H9 (cell line): ENCODE measurements at regions not wholly inside any gene's neighbourhood (a gene's known extent, or its start where the extent isn't known, plus 50 kb on each side); places are given as distances from the start of the nearest gene placed in this dataset.

ENCODE experiments used
- DNase-seq: peaks from one replicate; pipeline ENCODE4 v3.0.0-alpha.2; 2017
- H2AFZ ChIP-seq: one replicate; pipeline ENCODE4 v1.6.1; 2013; ENCODE audit warnings: mild to moderate bottlenecking, low read length, control low read depth, moderate library complexity
- H2AK5ac ChIP-seq: 2 replicates; pipeline ENCODE4 v1.6.1; 2013; ENCODE audit warnings: low read length, control low read depth, mixed read lengths; ENCODE audit not compliant: insufficient read length
- H2BK120ac ChIP-seq: one replicate; pipeline ENCODE4 v1.6.1; 2013; ENCODE audit warnings: low read depth, mild to moderate bottlenecking, low read length, control low read depth, inconsistent platforms; ENCODE audit not compliant: poor library complexity, severe bottlenecking
- H2BK12ac ChIP-seq: 2 replicates; pipeline ENCODE4 v1.6.1; 2013; ENCODE audit warnings: low read length, control low read depth, mixed read lengths, low read depth; ENCODE audit not compliant: insufficient read length
- H2BK15ac ChIP-seq: 2 replicates; pipeline ENCODE4 v1.6.1; 2013; ENCODE audit warnings: low read depth, low read length, control low read depth
- H2BK20ac ChIP-seq: one replicate; pipeline ENCODE4 v1.6.1; 2013; ENCODE audit warnings: low read depth, mild to moderate bottlenecking, low read length, control low read depth, inconsistent platforms; ENCODE audit not compliant: poor library complexity, severe bottlenecking
- H2BK5ac ChIP-seq: 2 replicates; pipeline ENCODE4 v1.6.1; 2013; ENCODE audit warnings: low read length, control low read depth, mixed read lengths; ENCODE audit not compliant: insufficient read length
- H3K14ac ChIP-seq: 2 replicates; pipeline ENCODE4 v1.6.1; 2013; ENCODE audit warnings: low read length, control low read depth; ENCODE audit not compliant: insufficient read depth
- H3K18ac ChIP-seq: 2 replicates; pipeline ENCODE4 v1.6.1; 2013; ENCODE audit warnings: low read depth, mild to moderate bottlenecking, mixed read lengths, low read length, control low read depth; ENCODE audit not compliant: insufficient read length
- H3K23ac ChIP-seq: 2 replicates; pipeline ENCODE4 v1.6.1; 2013; ENCODE audit warnings: low read length, control low read depth, mixed read lengths, low read depth; ENCODE audit not compliant: insufficient read length
- H3K23me2 ChIP-seq: 2 replicates; pipeline ENCODE4 v1.6.1; 2013; ENCODE audit warnings: low read depth, mild to moderate bottlenecking, mixed read lengths, low read length, control low read depth; ENCODE audit not compliant: insufficient read length, poor library complexity, severe bottlenecking
- H3K27ac ChIP-seq: 2 replicates; pipeline ENCODE4 v1.5.1; 2013; ENCODE audit warnings: low read length, control low read depth, mixed read lengths, low read depth; ENCODE audit not compliant: insufficient read length
- H3K27me3 ChIP-seq: 2 replicates; pipeline ENCODE4 v1.6.1; 2013; ENCODE audit warnings: low read length, control low read depth, inconsistent platforms; ENCODE audit not compliant: insufficient read depth
- H3K4ac ChIP-seq: 2 replicates; pipeline ENCODE4 v1.6.1; 2013; ENCODE audit warnings: low read depth, mild to moderate bottlenecking, control low read depth, inconsistent platforms, low read length, moderate library complexity
- H3K4me1 ChIP-seq: 2 replicates; pipeline ENCODE4 v1.6.1; 2013; ENCODE audit warnings: low read length, control low read depth, inconsistent platforms; ENCODE audit not compliant: insufficient read depth
- H3K4me2 ChIP-seq: 2 replicates; pipeline ENCODE4 v1.6.1; 2013; ENCODE audit warnings: low read length, control low read depth, mixed read lengths; ENCODE audit not compliant: insufficient read length, insufficient read depth
- H3K56ac ChIP-seq: 2 replicates; pipeline ENCODE4 v1.6.1; 2013; ENCODE audit warnings: low read depth, mild to moderate bottlenecking, mixed read lengths, low read length, control low read depth; ENCODE audit not compliant: insufficient read length
- H3K79me1 ChIP-seq: 2 replicates; pipeline ENCODE4 v1.6.1; 2013; ENCODE audit warnings: low read depth, mild to moderate bottlenecking, moderate library complexity, low read length, control low read depth, inconsistent platforms; ENCODE audit not compliant: insufficient read depth, poor library complexity, severe bottlenecking
- H3K79me2 ChIP-seq: 2 replicates; pipeline ENCODE4 v1.6.1; 2013; ENCODE audit warnings: low read length, control low read depth, inconsistent platforms; ENCODE audit not compliant: insufficient read depth
- H3K9ac ChIP-seq: 2 replicates; pipeline ENCODE4 v1.6.1; 2013; ENCODE audit warnings: low read length, control low read depth, mixed read lengths; ENCODE audit not compliant: insufficient read length; ENCODE audit errors: extremely low read depth
- H3K9me3 ChIP-seq: one replicate; pipeline ENCODE4 v1.6.1; 2013; ENCODE audit warnings: low read depth, low read length, inconsistent platforms; ENCODE audit not compliant: control insufficient read depth
- H3T11ph ChIP-seq: one replicate; pipeline ENCODE4 v1.6.1; 2013; ENCODE audit warnings: mild to moderate bottlenecking, low read length, control low read depth, inconsistent platforms
- H4K20me1 ChIP-seq: one replicate; pipeline ENCODE4 v1.6.1; 2013; ENCODE audit not compliant: control insufficient read depth, insufficient read length, insufficient read depth
- H4K5ac ChIP-seq: 2 replicates; pipeline ENCODE4 v1.6.1; 2013; ENCODE audit warnings: low read depth, mild to moderate bottlenecking, mixed read lengths, low read length, control low read depth; ENCODE audit not compliant: insufficient read length
- H4K8ac ChIP-seq: replicated peaks from 2 replicates; pipeline ENCODE4 v1.6.1; 2013; ENCODE audit warnings: low read length, control low read depth, mixed read lengths, low read depth; ENCODE audit not compliant: insufficient read length
- H4K91ac ChIP-seq: 2 replicates; pipeline ENCODE4 v1.6.1; 2013; ENCODE audit warnings: low read depth, mild to moderate bottlenecking, moderate library complexity, mixed read lengths, low read length, control low read depth; ENCODE audit not compliant: insufficient read length
- H3K27ac Mint-ChIP-seq, 3 experiments: 2 replicates in 2 of 3; 3 replicates in 1 of 3; pipeline ENCODE4 v1.8.0; 2020 to 2021; ENCODE audit warnings: mixed read lengths in 3 of 3, mild to moderate bottlenecking in 1 of 3, moderate library complexity in 1 of 3
- H3K27me3 Mint-ChIP-seq: 2 replicates; pipeline ENCODE4 v1.8.0; 2021; ENCODE audit warnings: low read depth, mild to moderate bottlenecking, moderate library complexity, mixed read lengths
- H3K36me3 Mint-ChIP-seq, 3 experiments: 2 replicates in 2 of 3; 3 replicates in 1 of 3; pipeline ENCODE4 v1.8.0; 2020 to 2021; ENCODE audit warnings: low read depth in 3 of 3, mixed read lengths in 3 of 3; ENCODE audit not compliant: insufficient read depth in 1 of 3
- H3K4me1 Mint-ChIP-seq, 2 experiments: 2 replicates each; pipeline ENCODE4 v1.8.0; 2020; ENCODE audit warnings: mixed read lengths in 2 of 2
- H3K4me3 Mint-ChIP-seq, 2 experiments: 2 replicates in 1 of 2; 3 replicates in 1 of 2; pipeline ENCODE4 v1.8.0; 2020 to 2021; ENCODE audit warnings: mild to moderate bottlenecking in 2 of 2, mixed read lengths in 2 of 2, moderate library complexity in 1 of 2
- H3K9me3 Mint-ChIP-seq, 2 experiments: 2 replicates in 1 of 2; 3 replicates in 1 of 2; pipeline ENCODE4 v1.8.0; 2020; ENCODE audit warnings: mild to moderate bottlenecking in 2 of 2, mixed read lengths in 2 of 2, moderate library complexity in 1 of 2
- CTCF ChIP-seq: fragments of 200-600 bp; sonication (generic); conservative IDR thresholded peaks from 3 replicates; pipeline ENCODE4 v1.8.0; 2021; ENCODE audit warnings: antibody characterized with exemption, mild to moderate bottlenecking
- WGBS: extraction: QIAGEN DNeasy Blood & Tissue Kit; methylation state at CpG from one replicate; pipeline ENCODE4 v1.1.7; 2013; ENCODE audit warnings: missing lambda C conversion rate, low lambda C conversion rate, mixed read lengths; ENCODE audit not compliant: insufficient read length; ENCODE audit errors: extremely low coverage; 5-methylcytosine and 5-hydroxymethylcytosine counted together

GRCh38 chr10:128429321-128429720 is 303.1 kb upstream of the MKI67 start:
- H3K9ac ChIP-seq: no peak overlapping the region
- no peak overlapping the region for H2AK5ac ChIP-seq
- DNase-seq: no peak
- H4K5ac ChIP-seq: no peak overlapping the region
- H2AFZ ChIP-seq: no peak overlapping the region
- no peaks in the 10 kb centered on the region for H4K20me1 ChIP-seq
- H3K4me1 ChIP-seq: no peaks in the 10 kb centered on the region; the same call in 1 of the 2 replicates
- no peak overlapping the region for H2BK12ac ChIP-seq
- no peaks in the 10 kb centered on the region for H3K9me3 ChIP-seq
- no peaks in the 10 kb centered on the region for H3K27me3 ChIP-seq
- Mint-ChIP-seq H3K9me3 (no peaks in the 10 kb centered on the region), H3K4me1 (peaks cover 12 to 24% of the 10 kb centered on the region in 2 experiments), H3K27me3 (peaks cover 8% of the 10 kb centered on the region), H3K4me3 (no peak overlapping the region), H3K36me3 (no peaks in the 10 kb centered on the region), H3K27ac (no peak overlapping the region)
- no peaks in the 10 kb centered on the region for H3K79me1 ChIP-seq
- no peaks in the 10 kb centered on the region for H3K23me2 ChIP-seq
- no peak overlapping the region for H2BK120ac ChIP-seq
- TF ChIP-seq CTCF: no peak
- H3K56ac ChIP-seq: no peak overlapping the region
- H3T11ph ChIP-seq: no peak overlapping the region
- no peak overlapping the region for H4K91ac ChIP-seq
- no peak overlapping the region for H4K8ac ChIP-seq
- H3K4ac ChIP-seq: no peak overlapping the region
- H3K18ac ChIP-seq: no peak overlapping the region
- no peak overlapping the region for H3K23ac ChIP-seq
- no peak overlapping the region for H3K4me2 ChIP-seq
- no peaks in the 10 kb centered on the region for H3K79me2 ChIP-seq
- H2BK5ac ChIP-seq: no peak overlapping the region
- H3K27ac ChIP-seq: no peak overlapping the region
- no peak overlapping the region for H3K14ac ChIP-seq
- no peak overlapping the region for H2BK20ac ChIP-seq
- no CpG with 5 or more reads among the region's 10 CpGs for WGBS
- no peak overlapping the region for H2BK15ac ChIP-seq
